ENCODE measurements at regions not wholly inside any gene's neighbourhood (a gene's known extent, or its start where the extent isn't known, plus 50 kb on each side); places are given as distances from the start of the nearest gene placed in this dataset.

DNA sequence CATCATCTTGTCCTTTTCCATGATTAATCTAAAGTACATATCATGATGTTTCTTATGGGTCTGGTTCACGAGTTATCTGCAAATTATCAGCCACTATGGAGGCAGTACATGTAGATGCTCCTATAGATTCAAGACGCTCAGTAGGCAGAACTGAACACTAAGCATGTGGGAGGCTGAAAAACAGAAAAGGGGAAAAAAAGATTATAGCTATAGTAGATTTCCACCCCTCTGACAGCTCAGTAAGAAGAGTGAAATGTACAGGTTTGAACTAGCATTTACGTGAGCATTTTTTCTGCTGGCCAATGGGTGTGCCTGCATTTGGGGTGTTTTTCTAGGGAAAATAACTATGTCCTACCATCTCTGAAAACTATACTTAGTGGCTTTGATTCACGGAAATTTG, 308.9 kb downstream of the ZEB2 start:
- no peak for DNase-seq

DNA sequence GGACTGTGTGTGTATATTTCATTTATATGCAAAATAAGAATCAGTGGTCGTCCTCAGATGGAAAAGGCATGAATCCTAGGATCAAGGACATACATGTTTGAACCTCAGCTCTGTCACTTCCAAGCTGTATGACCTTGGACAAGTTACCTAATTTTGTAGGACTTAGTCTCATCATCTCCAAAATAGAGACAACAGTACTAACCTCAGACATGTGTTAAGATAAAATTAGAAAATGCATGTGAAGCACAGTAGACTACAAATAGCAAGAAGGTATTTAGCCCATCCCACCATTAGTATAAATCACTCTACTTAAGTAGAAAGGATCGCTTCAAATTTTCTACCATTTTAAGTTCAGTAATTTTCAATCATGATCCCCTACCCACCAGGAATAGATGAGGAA, 309.8 kb downstream of the ZEB2 start:
- no peak for DNase-seq

DNA sequence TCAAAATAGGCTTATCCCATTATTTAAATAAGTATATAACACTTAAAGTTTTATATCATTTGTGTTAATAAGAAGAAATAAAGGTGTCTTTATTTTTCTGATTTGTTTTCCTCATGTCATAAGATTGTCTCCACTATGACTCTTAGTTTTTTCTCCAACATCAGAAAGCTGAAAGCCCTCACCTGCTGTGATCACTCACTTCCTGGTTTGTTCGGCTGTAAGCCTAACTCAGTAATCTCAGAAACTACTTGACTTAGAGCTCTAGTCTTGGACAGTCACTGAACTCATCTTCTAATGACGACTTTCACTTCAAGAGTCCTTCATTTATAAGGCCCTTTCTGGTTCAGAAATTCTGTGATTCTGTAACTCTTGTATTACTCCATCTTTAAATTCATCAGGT, 311.0 kb downstream of the ZEB2 start:
- no peak for DNase-seq

DNA sequence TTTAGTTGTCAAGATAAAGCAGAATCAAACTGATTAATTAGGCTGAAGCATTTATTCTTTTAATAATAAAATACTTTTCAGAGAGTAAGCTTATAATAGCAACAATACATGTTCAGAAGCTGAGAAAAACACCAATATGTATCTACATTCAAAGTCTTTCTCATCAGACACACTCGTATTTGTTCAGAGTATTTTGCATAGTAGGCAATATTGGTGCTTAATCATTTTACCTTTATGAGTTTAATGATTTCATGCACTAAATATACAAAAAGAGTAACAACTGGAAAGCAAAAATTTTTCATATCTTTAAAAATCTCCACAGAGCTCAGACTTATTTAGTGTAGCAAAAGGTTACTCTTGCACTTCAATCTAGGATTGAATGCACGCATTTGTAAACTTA, 313.9 kb downstream of the ZEB2 start:
- no peak for DNase-seq

DNA sequence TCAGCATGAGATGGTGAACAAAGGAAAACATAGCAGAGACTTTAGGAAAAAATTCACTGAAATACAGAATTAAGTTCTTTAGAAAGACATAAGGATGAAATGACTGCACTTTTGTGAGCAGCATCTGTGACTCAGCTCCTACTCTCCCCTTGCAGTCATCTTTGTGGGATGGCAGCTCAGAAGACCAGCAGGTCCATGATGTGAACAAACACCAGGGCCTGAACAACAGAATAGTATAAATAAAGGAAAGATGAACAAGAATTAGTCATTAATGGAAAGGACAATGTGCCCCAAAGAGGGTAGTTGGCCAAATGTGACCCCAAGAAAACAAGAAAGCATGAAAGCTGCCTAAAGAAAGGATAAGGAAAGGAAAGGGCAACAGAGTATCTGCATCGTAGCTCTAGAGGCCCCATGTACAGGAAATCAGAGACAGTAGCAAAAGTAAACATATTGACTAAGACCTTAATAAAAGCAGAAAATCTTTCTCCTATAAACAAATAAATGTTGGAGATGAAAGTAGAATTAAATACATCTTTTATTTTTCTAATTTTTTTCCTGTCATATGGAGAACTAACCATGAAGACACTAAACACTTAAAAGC, 318.0 kb downstream of the ZEB2 start:
- no peak for DNase-seq

DNA sequence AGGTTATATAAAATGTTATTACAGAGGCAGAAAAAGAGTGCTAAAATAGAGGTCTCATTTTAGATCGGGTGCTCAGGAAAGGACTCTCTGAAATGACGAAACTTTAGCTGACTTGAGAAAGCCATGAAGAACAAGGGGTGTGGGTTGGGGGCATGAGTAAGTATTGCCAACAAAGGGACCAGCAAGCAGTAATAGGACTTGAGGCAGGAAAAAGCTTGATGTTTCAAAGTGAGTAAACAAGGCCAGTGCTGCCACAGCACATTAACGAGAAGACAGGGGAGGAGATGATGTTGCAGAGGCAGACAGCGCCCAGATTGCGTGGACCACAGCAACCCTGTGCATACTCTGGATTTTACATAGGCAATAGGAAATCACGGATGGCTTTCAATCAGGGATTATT, 318.8 kb downstream of the ZEB2 start:
- no peak for DNase-seq

DNA sequence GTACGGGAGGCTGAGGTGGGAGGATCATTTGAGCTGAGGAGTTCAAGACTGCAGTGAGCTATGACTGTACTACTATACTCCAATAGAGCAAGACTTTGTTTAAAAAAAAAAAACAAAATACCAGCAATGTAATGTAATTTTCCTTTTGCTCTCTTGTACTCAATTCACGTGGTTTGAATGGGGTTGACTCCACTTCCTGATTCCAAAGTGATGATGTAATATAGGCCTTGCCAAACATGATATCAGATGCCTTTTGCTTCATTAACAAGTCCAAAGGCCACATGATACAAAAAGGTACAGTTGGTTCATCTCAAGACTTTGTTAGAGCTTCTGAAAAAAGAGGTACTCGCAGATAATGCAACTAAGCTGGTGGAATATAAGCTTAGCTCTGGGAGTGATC, 321.8 kb downstream of the ZEB2 start:
- no peak for DNase-seq

DNA sequence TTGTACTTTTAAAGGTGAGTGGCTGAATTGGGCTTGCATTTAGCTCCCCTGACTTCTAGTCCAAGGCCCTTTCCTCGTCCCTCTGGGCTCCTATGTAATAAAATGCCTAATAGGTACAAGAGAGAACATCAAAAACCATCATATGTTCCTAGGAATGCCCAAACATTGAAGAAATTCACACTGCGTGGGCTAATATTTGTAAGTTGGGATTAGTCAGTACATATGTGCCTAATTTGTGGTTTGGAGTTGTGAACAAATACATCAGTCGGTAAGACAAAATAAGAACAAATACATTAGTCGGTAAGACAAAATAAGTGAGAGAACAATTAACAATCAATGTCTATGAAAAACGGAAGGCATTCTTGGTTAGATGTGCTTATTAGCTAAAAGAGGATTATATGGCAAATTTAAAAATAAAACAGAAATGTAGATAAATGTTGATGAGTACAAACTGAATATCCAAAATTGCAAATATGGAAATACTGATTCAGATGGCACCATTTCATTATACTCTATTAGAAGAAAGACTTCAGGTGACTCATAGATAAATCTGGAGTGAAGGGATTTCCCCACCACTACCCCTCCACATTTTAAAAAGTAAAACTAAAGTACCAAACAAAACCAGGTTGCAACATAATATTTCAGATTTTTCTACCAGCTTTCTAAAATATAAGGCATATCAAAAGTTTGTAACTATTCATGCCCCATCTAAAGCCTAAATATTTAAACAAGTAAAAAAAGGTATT, 325.4 kb downstream of the ZEB2 start:
- no peak for DNase-seq

DNA sequence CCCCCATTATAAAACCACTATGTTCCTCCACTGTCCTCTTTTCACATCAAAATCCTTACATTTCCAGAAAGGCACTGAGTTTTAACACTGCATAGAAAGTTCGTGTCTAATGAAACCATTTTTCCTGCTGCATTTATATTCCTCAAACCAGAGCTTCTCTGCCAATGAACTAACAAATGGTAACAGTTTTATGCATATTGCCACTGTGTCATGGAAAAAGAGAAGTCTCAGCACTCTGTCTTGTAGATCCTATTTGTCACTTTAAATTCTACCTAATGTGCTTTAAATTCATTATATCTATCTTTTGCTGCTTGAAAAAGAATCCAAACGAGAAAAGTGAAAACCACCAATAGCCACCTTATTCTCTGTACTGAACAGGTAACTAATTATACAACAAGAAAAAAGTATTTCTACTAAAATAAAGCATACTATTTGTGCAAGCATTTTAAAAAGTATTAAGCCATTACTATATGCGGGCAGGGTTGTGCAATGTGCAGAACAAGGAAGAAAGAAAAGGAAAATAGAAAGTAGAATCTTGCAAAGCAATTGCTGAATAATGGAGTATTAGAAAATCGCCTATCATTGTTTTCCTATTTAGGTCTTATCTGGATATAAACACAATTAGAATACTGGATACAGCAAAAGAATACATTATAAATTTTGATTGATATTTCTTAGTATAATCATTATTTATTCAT, 328.9 kb downstream of the ZEB2 start:
- no peak for DNase-seq

DNA sequence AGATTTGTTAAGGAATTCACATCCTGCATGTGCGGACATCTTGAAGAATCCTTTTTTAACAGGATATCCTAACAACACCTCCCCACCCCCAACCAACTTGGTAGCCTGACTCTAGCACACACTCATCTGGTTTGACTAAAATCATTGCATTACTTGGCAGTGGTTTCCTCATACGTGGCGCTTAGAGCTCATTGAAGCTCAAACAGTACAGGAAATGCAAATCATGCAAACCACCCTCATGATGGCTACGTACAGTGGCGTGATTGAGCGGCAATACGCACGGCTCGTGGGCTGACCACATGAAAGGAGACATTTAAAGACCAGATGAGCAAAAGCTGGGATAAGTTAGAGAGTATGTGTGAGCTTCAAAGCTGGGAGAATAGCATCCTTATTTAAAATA, 336.2 kb downstream of the ZEB2 start:
- peak; percentile 47 to 75 for DNase-seq

DNA sequence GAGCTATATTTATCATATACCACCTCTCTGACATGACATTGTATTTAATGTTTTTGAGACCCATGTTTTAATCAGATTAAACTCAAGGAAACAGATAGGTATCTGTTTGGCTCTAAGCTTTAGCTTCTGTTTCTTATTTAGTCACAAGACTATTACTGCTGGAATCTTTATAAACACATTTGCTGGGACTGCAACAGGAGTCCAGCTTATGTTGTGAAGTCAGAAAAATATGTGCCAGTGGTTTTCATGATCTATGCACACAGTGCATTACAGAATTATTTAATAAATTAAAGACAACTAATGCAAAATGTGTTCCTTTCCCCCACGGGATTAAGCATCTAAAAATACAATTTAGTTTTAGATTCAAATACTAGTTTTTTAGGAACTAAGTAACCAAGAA, 338.9 kb downstream of the ZEB2 start:
- no peak for DNase-seq

DNA sequence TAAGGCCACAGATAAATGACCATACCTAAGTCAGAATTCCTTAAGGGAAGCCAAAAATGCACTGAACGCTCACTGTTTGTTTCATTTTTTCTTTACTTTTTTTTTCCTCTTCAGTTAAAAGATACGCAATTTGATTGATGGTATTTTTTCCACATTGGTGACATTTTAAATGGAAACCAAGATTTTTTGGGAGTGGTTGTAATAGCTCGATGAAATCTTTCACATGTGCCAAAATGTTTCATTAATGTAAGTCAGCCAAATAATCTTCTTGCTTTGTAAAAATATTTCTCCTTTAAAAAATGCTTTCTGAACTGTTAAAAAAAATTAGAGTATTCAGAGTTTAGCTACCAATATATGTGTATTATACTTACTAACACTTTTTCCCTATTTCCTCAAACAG, 339.8 kb downstream of the ZEB2 start:
- DNase-seq: no peak

DNA sequence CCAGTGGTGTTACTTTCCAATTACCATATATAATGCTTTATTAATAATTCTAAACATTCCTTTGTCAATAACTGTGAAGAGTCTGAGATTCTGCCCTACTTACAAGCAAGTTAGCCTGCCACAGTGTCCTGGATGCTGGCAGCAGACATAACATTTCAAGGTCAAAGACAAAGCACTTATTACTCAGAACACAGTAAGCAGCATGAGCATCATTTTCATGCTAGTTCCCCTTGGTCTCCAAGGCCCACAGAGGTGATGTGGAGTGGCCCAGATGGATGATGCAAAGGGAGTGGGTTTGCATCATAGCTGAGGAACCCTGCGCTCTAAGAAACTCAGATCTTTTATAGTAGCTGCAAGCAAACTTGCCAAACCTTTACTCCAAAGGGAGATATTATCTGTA, 349.7 kb downstream of the ZEB2 start:
- no peak for DNase-seq

DNA sequence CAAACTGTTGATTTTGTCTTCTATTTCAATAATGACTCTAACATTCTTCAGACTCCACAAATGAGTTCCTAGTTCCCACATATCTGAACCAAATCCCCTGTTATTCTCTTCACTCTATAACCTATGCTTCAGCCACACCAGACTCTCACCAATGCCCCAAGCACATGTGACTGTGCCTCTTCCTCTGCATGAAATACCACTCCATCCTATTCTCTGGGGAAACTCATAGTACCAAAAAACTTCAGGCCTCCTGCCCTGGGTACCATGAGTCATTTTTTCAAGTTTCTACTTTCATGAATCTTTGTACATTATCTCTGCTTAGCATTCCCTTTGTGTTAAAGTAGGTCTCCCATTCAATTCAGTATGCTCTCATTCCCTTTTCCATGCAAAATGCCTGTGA, 353.2 kb downstream of the ZEB2 start:
- no peak for DNase-seq

DNA sequence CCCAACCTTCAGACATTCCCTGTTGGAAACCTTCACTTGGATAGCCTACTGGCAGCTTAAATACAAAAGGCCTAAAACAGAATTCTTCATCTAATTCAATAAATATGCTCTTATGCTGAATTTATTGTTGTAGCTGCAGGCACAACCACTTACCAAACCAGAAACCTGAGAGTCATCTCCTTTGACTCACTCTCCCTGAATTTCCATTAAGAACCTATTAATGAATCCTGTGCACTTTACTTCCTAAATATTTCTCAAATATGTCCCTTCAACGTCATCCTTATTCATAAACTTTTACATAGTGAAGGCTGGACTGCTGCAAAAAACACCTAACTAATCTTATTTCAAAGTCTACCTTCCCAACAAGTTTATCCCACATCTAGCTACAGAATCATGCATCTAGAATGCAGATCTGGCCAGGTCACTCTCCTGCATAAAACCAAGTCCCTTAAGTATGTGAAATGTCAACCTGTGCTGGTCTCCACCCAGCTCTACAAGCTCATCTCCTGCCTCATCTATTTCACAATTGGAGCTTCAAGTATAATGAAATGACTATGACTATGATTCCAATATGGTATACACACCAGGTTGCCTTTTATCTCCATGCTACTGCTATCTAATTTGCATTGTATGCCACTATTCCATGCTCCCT, 354.2 kb downstream of the ZEB2 start:
- DNase-seq: no peak

DNA sequence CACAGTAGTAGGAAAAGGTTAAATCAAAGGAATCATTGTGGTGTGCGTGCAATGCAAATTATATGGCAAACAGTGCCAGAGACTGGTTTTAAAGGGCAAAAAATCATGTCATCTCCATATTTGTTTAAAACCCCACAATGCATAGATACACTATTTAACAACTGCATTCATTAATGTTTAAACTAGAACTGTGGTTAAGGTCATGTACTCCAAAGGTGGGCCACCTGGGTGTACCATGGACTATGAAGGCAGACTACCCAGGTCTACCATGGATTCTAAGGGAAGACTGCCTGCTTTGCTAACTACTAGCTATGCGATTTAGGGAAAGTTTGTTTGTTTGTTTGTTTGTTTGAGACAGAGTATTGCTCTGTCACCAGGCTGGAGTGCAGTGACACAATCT, 356.3 kb downstream of the ZEB2 start:
- no peak for DNase-seq

DNA sequence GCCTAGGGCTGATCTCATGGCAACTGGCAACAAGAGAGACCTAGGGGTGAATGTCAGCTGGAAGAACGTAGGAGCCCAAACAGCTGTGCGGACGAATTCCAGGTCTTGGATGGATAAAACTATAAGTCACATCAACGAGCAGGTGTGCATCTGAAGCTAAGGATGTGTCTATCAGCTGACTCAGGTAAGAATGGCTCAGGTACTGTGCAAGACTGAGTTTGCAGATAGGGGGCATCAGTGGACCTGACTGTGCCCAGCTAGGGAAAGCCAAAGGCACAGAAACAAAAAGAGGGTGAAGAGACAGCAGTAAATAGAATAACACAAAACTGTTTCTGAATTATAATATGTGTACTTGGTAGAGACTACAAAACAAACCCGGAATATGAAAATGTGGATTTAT, 357.3 kb downstream of the ZEB2 start:
- DNase-seq: peak; percentile 4 to 28

DNA sequence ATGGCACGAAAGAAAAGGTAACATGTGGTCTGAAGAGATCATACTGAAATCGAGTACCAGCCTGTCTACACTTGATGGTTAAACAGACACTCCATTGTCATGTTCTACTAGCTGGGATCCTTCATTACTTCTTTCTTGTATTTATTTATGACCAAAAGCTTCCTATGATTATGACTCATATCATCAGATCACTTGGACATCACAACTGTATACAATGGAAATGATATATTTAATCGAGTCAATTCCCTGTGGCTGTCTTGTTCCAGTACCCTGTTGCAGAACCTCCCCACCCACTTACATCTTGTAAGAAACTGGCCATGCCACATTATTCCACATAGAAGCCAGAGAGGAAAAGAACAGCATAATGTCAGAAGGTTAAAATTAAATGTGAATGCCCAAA, 358.9 kb downstream of the ZEB2 start:
- no peak for DNase-seq

DNA sequence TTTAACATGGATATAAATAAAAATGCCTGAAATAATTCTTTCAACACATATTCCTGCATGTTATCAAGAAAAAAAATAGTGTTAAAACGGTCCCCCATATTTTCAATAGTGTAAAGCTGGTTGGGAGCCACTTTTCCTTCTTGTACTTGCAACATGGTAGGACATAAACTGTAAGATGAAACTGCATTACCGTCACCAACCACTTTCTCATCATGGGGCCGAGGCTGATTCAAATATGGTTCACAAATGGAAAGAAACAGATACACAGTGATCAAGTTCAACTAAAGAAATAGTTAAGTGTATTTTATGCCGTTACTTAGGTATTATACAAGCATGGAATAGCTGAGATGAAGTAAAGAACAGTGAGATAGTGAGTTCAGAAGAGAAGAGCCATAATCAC, 360.7 kb downstream of the ZEB2 start:
- no peak for DNase-seq

DNA sequence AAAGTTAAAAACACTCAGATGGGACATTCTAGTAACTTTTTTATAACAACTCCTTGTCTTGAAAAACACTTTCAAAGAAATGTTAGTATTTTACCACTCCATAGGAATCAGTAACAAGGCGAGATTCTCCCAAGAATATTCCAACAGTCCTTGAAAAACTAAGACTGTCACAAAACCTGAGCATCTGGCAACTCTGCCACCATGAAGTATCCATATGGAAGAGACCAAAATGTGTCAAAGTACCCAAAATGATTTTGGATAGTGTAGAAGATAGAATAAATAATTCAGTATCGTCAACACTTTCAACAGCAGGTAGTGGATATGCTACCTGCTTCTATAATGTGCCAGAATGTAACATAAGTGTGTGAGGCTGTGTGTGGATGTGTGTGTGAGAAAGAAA, 361.8 kb downstream of the ZEB2 start:
- DNase-seq: no peak

DNA sequence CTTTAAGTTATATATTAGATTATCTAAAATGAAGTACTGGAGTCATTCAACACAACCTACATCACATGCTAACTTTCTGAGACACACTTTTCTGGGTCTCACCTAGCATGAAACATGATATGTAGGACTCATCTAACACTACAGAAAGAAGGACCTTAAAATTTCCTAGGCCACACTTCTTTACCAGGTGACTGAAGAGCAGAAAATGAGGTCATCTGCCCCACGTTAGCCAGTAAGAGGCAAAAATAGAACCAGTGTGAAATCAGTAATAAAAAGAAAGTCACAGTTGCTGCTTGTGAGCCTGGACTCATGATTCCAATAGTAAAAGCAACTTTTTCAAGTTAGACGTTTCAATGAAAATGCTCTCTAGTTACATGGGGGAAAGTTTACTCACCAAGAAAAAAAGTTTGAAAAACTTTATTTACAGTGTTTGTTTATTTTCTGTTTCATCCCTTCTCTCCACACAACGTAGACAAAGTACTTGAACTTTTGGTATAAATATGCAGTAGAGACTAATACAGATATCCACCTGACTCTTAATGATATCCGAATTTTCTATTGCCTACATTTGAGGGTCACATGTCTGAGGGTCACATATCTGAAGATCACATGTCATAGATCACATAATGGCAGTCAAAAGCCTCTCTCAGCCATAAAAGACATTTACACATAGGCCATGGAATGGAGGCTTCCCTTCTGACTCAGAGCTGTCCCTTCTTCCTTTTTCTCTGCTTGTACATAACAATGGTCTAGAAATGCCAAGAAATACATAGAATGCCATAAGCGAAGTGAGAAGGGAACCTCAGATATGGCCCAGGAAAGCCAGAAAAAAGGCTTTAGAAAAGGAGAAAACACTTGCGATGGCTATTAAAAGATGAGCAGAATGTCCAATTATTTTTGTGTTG, 362.9 kb downstream of the ZEB2 start:
- DNase-seq: no peak

DNA sequence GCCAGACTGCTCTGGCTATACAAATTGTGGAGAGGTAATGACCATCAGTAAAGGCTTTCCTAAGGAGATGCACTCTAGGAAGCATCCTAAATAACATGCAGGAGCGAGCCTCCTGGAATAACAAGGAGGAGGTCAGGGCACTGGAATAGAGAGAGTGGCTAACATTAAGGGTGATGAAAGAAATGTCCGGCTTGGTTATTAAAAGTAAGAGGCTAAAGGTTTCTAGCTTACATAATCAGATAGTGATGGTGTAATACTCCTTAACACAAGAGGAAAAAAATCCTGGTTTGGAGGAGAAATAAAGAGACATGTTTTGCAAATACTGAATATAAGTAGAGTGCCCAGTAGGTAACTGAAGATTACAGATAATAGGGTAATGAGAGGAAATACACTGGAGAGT, 365.7 kb downstream of the ZEB2 start:
- no peak for DNase-seq

DNA sequence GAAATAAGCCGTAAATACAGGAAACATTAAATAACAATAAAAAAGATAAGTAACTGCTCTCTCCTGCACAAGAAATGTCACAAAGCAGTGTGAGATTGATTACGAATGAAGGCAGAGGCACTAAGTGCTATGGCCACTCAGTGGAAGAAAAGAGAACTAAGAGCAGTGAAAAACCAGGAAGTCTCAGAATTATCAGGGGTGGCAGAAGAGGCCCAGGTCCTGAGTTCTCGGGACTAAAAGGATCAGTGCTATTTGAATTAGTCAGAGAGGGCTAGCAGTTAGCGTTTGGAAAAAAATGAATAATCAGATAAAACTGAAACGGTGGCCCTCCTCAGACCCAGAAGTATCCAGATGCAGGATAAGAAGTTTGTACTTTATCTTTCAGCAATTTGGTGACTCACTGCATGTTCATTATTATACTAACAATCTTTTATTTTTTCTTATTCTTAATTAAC, 367.1 kb downstream of the ZEB2 start:
- DNase-seq: no peak
